B cell (primary cell): ENCODE measurements at regions not wholly inside any gene's neighbourhood (a gene's known extent, or its start where the extent isn't known, plus 50 kb on each side); places are given as distances from the start of the nearest gene placed in this dataset.

ENCODE experiments used
- ATAC-seq: fragments of 200-7000 bp; cut with Tn5 transposase; one replicate; pipeline ENCODE4 v1.10.0; 2021; ENCODE audit warnings: low read depth, mild to moderate bottlenecking, moderate number of reproducible peaks, moderate library complexity
- CTCF ChIA-PET: fragments of 350-600 bp; sonication (Branson Sonifier 250); formaldehyde crosslinking; loops from one replicate; lab custom pipeline; 2021; ENCODE audit warnings: antibody characterized with exemption, inconsistent platforms; lab: Charles Lee
- POLR2A ChIA-PET: fragments of 350-600 bp; sonication (Branson Sonifier 250); formaldehyde crosslinking; loops from one replicate; lab custom pipeline; 2021; ENCODE audit warnings: antibody characterized with exemption; lab: Charles Lee
- DNase-seq: peaks from one replicate; pipeline ENCODE4 v3.0.0; 2013
- H2AFZ ChIP-seq: 2 replicates; pipeline ENCODE4 v1.6.1; 2012; ENCODE audit warnings: mild to moderate bottlenecking, low read depth, low read length; ENCODE audit not compliant: insufficient read depth, poor library complexity, severe bottlenecking
- H3K27ac ChIP-seq, 2 donors: 1 replicate in 1 of 2; 2 replicates in 1 of 2; pipeline ENCODE4 v1.5.1; 2012 to 2013; ENCODE audit warnings: low read length in 2 of 2, mild to moderate bottlenecking in 2 of 2, moderate library complexity in 1 of 2
- H3K27me3 ChIP-seq, 4 experiments: fragments of 200-600 bp in 1 of 4; sonication (generic) in 1 of 4; replicated peaks in 1 of 4; 1 replicate in 2 of 4; 2 replicates in 2 of 4; pipeline versions ENCODE4 v1.6.1 to v1.7.0; 2013 to 2016; ENCODE audit warnings: low read length in 3 of 4, mild to moderate bottlenecking in 2 of 4, mixed read lengths in 1 of 4, moderate library complexity in 1 of 4; ENCODE audit not compliant: insufficient read depth in 4 of 4, control insufficient read depth in 3 of 4; ENCODE audit errors: control extremely low read depth in 1 of 4
- H3K36me3 ChIP-seq, 2 experiments: replicated peaks in 1 of 2; 1 replicate in 1 of 2; 2 replicates in 1 of 2; pipeline versions ENCODE4 v1.6.1 to v1.7.1; 2013; ENCODE audit warnings: low read length in 1 of 2; ENCODE audit not compliant: insufficient read depth in 2 of 2, control insufficient read depth in 1 of 2; ENCODE audit errors: control extremely low read depth in 1 of 2, extremely low read depth in 1 of 2
- H3K4me1 ChIP-seq, 2 donors: fragments of 200-600 bp in 1 of 2; sonication (generic) in 1 of 2; 1 replicate in 1 of 2; 2 replicates in 1 of 2; pipeline versions ENCODE4 v1.5.1 to v1.6.1; 2013 to 2017; ENCODE audit warnings: low read length in 2 of 2; ENCODE audit not compliant: control insufficient read depth in 2 of 2, insufficient read depth in 2 of 2
- H3K4me2 ChIP-seq: replicated peaks from 2 replicates; pipeline ENCODE3; 2012; ENCODE audit warnings: mild to moderate bottlenecking, low read depth, low read length; ENCODE audit not compliant: poor library complexity, severe bottlenecking
- H3K4me3 ChIP-seq, 5 experiments: fragments of 200-600 bp in 1 of 5; sonication (generic) in 1 of 5; 1 replicate in 3 of 5; 2 replicates in 2 of 5; pipeline versions ENCODE4 v1.5.1 to v1.7.0; 2011 to 2016; ENCODE audit warnings: low read length in 4 of 5, mild to moderate bottlenecking in 4 of 5, low read depth in 2 of 5, control low read depth in 1 of 5, moderate library complexity in 1 of 5; ENCODE audit not compliant: insufficient read depth in 1 of 5; ENCODE audit errors: control extremely low read depth in 1 of 5, extremely low read depth in 1 of 5
- H3K79me2 ChIP-seq: fragments of 200-600 bp; sonication (generic); one replicate; pipeline ENCODE4 v1.6.0; 2016; ENCODE audit warnings: low read length; ENCODE audit not compliant: control insufficient read depth, insufficient read depth
- H3K9ac ChIP-seq: fragments of 200-600 bp; sonication (generic); 2 replicates; pipeline ENCODE4 v1.6.1; 2017; ENCODE audit warnings: mild to moderate bottlenecking, low read length, moderate library complexity
- H3K9me3 ChIP-seq, 3 donors: one replicate each; pipeline versions ENCODE4 v1.6.1 to v1.7.1; 2013; ENCODE audit warnings: low read length in 2 of 3; ENCODE audit not compliant: control insufficient read depth in 2 of 3, insufficient read depth in 1 of 3; ENCODE audit errors: control extremely low read depth in 1 of 3
- H4K20me1 ChIP-seq: 2 replicates; pipeline ENCODE4 v1.6.0; 2012; ENCODE audit warnings: mild to moderate bottlenecking, low read length; ENCODE audit not compliant: insufficient read depth, control insufficient read depth, poor library complexity, severe bottlenecking
- H3K27ac Mint-ChIP-seq: one replicate; pipeline ENCODE4 v1.8.0; 2021; ENCODE audit warnings: mixed read lengths
- H3K27me3 Mint-ChIP-seq: one replicate; pipeline ENCODE4 v1.8.0; 2021; ENCODE audit warnings: mixed read lengths
- H3K4me1 Mint-ChIP-seq: one replicate; pipeline ENCODE4 v1.8.0; 2021; ENCODE audit warnings: mixed read lengths
- H3K4me3 Mint-ChIP-seq: one replicate; pipeline ENCODE4 v1.8.0; 2021; ENCODE audit warnings: mixed read lengths
- H3K9me3 Mint-ChIP-seq: one replicate; pipeline ENCODE4 v1.8.0; 2022; ENCODE audit warnings: mixed read lengths; ENCODE audit not compliant: insufficient read depth
- CTCF ChIP-seq: fragments of 200-600 bp; IDR thresholded peaks from one replicate; pipeline ENCODE4 v1.8.0; 2022; ENCODE audit warnings: antibody characterized with exemption, mild to moderate bottlenecking
- EZH2 ChIP-seq: IDR thresholded peaks from 2 replicates; pipeline ENCODE4 v1.6.1; 2012; ENCODE audit warnings: borderline replicate concordance, low read depth, mild to moderate bottlenecking, moderate library complexity, low read length; ENCODE audit not compliant: insufficient read depth, poor library complexity, severe bottlenecking
- WGBS: methylation state at CpG from one replicate; pipeline ENCODE4 v1.1.5; 2013; ENCODE audit warnings: missing lambda C conversion rate; ENCODE audit not compliant: insufficient coverage; 5-methylcytosine and 5-hydroxymethylcytosine counted together
- intact Hi-C: fragments of 100-400 bp; cut with micrococcal nuclease; formaldehyde crosslinking; loops from one replicate; pipeline ENCODE4 v1.10.0; 2022

DNA sequence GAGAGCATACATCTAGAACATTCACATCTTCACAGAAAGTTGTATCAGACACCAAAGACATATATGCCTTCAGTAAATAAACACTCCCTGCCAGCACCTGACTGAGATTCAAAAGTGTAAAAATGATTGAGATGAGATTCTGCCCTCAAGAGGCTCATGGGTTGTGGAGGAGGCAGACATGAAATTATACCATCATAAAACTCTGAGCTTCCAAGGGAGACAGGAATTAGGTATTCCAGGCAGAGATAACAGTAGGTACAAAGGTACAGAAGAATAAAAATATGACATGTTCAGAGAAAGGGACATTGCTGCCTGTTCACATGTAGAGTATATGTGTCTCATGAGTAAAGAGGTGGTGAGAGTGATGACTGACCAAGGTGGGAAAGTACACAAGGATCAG, 322.3 kb downstream of the OSR1 start:
- H3K79me2 ChIP-seq: no peaks in the 10 kb centered on the region
- intact Hi-C loops: no loop called here
- TF ChIP-seq CTCF: no peak
- no peak for TF ChIP-seq EZH2
- no peaks in the 10 kb centered on the region for H3K27me3 Mint-ChIP-seq
- H3K4me3 ChIP-seq: no peak overlapping the region
- ATAC-seq (no peak), DNase-seq (no peak)
- H2AFZ ChIP-seq: no peak overlapping the region
- POLR2A ChIA-PET: no interaction called here
- no peak overlapping the region for H3K4me2 ChIP-seq
- H3K27me3 ChIP-seq: no peaks in the 10 kb centered on the region
- H3K36me3 ChIP-seq: no peaks in the 10 kb centered on the region
- H3K9me3 Mint-ChIP-seq: no peaks in the 10 kb centered on the region
- H3K27ac Mint-ChIP-seq: no peak overlapping the region
- CTCF ChIA-PET: no interaction called here
- H3K4me1 ChIP-seq: no peaks in the 10 kb centered on the region
- no peak overlapping the region for H3K4me3 Mint-ChIP-seq
- no peaks in the 10 kb centered on the region for H4K20me1 ChIP-seq
- no peaks in the 10 kb centered on the region for H3K4me1 Mint-ChIP-seq
- H3K9me3 ChIP-seq: no peaks in the 10 kb centered on the region
- H3K9ac ChIP-seq: no peak overlapping the region
- no peak overlapping the region for H3K27ac ChIP-seq

GRCh38 chr2:19035238-19035637, 323.2 kb downstream of the OSR1 start:
- POLR2A ChIA-PET: no interaction called here
- TF ChIP-seq EZH2 (no peak), CTCF (no peak)
- H4K20me1 ChIP-seq: no peaks in the 10 kb centered on the region
- DNase-seq (no peak), ATAC-seq (no peak)
- no peaks in the 10 kb centered on the region for H3K4me1 ChIP-seq
- H3K36me3 ChIP-seq: no peaks in the 10 kb centered on the region
- no peak overlapping the region for H3K27ac Mint-ChIP-seq
- no peak overlapping the region for H3K9ac ChIP-seq
- H2AFZ ChIP-seq: no peak overlapping the region
- H3K27me3 ChIP-seq: no peaks in the 10 kb centered on the region
- intact Hi-C loops: no loop called here
- H3K4me1 Mint-ChIP-seq: no peaks in the 10 kb centered on the region
- no peak overlapping the region for H3K4me2 ChIP-seq
- no peaks in the 10 kb centered on the region for H3K9me3 ChIP-seq
- no peak overlapping the region for H3K4me3 ChIP-seq
- H3K27me3 Mint-ChIP-seq: no peaks in the 10 kb centered on the region
- WGBS: 76% methylated on average over 2 of the region's 3 CpGs
- H3K9me3 Mint-ChIP-seq: no peaks in the 10 kb centered on the region
- H3K4me3 Mint-ChIP-seq: no peak overlapping the region
- H3K79me2 ChIP-seq: no peaks in the 10 kb centered on the region
- CTCF ChIA-PET: no interaction called here
- H3K27ac ChIP-seq: no peak overlapping the region
